ENCODE measurements at regions not wholly inside any gene's neighbourhood (a gene's known extent, or its start where the extent isn't known, plus 50 kb on each side); places are given as distances from the start of the nearest gene placed in this dataset.
A peak's percentile ranks its signal among the peaks of the same experiment; 100 is the strongest.

GRCh38 chr20:56974499-56975250, 291.8 kb downstream of the BMP7 start:
- peak in 1 of 2 donors; percentile 27 for TF ChIP-seq POLR2AphosphoS5 (IDR thresholded peaks at IDR 0.05; ENCODE audit: insufficient read depth in 1 of 2, low read depth in 1 of 2)
- TF ChIP-seq CTCF (IDR thresholded peaks at IDR 0.05) = peak; percentile 26 to 68 (median 52)
- TF ChIP-seq POLR2A (IDR thresholded peaks at IDR 0.05) = no peak
- no peak for DNase-seq (ENCODE audit: extremely low spot score in 2 of 2)
- H3K36me3 ChIP-seq = no peaks in the 10 kb centered on the region
- H3K9me3 ChIP-seq = no peaks in the 10 kb centered on the region
- no peak overlapping the region for H3K27ac ChIP-seq
- peaks cover 11% of the 10 kb centered on the region for H3K4me1 ChIP-seq
- intact Hi-C loops (cut with DNase I) = no loop called here
- H3K4me3 ChIP-seq = no peak overlapping the region
- H3K27me3 ChIP-seq = no peaks in the 10 kb centered on the region

GRCh38 chr20:56975838-56976237, 290.6 kb downstream of the BMP7 start:
- intact Hi-C loops (cut with DNase I) = no loop called here
- Histone ChIP-seq H3K9me3 (no peaks in the 10 kb centered on the region), H3K27me3 (no peaks in the 10 kb centered on the region)

GRCh38 chr20:56976336-56976735, 290.1 kb downstream of the BMP7 start:
- TF ChIP-seq POLR2AphosphoS5 (IDR thresholded peaks at IDR 0.05; ENCODE audit: insufficient read depth in 1 of 2, low read depth in 1 of 2) = no peak
- no peak for TF ChIP-seq CTCF (IDR thresholded peaks at IDR 0.05)
- no peak for TF ChIP-seq POLR2A (IDR thresholded peaks at IDR 0.05)
- H3K27me3 ChIP-seq = no peaks in the 10 kb centered on the region

More at GRCh38 chr20:56975838-56976237, 290.6 kb downstream of the BMP7 start:
- DNase-seq (ENCODE audit: extremely low spot score in 2 of 2) = no peak
- H3K4me3 ChIP-seq = no peak overlapping the region
- H3K4me1 ChIP-seq = peaks cover 11% of the 10 kb centered on the region
- H3K36me3 ChIP-seq = no peaks in the 10 kb centered on the region
- TF ChIP-seq POLR2A (IDR thresholded peaks at IDR 0.05) (no peak), CTCF (IDR thresholded peaks at IDR 0.05) (no peak), POLR2AphosphoS5 (IDR thresholded peaks at IDR 0.05; ENCODE audit: insufficient read depth in 1 of 2, low read depth in 1 of 2) (no peak)
- no peak overlapping the region for H3K27ac ChIP-seq

GRCh38 chr20:56978475-56978874, 288.0 kb downstream of the BMP7 start:
- TF ChIP-seq POLR2AphosphoS5 (IDR thresholded peaks at IDR 0.05; ENCODE audit: insufficient read depth in 1 of 2, low read depth in 1 of 2) (no peak), CTCF (IDR thresholded peaks at IDR 0.05) (no peak), POLR2A (IDR thresholded peaks at IDR 0.05) (no peak)
- H3K27ac ChIP-seq = no peak overlapping the region
- intact Hi-C loops (cut with DNase I) = no loop called here
- H3K4me3 ChIP-seq = no peak overlapping the region
- H3K27me3 ChIP-seq = no peaks in the 10 kb centered on the region
- H3K4me1 ChIP-seq = peaks cover 11% of the 10 kb centered on the region
- H3K9me3 ChIP-seq = no peaks in the 10 kb centered on the region
- DNase-seq (ENCODE audit: extremely low spot score in 2 of 2) = no peak
- no peaks in the 10 kb centered on the region for H3K36me3 ChIP-seq

More at GRCh38 chr20:56976336-56976735, 290.1 kb downstream of the BMP7 start:
- Histone ChIP-seq H3K4me1 (peaks cover 11% of the 10 kb centered on the region), H3K9me3 (no peaks in the 10 kb centered on the region), H3K36me3 (no peaks in the 10 kb centered on the region), H3K27ac (no peak overlapping the region), H3K4me3 (no peak overlapping the region)
- no peak for DNase-seq (ENCODE audit: extremely low spot score in 2 of 2)
- intact Hi-C loops (cut with DNase I) = no loop called here

GRCh38 chr20:56979125-56979524, 287.3 kb downstream of the BMP7 start:
- no peak overlapping the region for H3K27ac ChIP-seq
- no peaks in the 10 kb centered on the region for H3K36me3 ChIP-seq
- peaks cover 9% of the 10 kb centered on the region for H3K4me1 ChIP-seq
- H3K4me3 ChIP-seq = no peak overlapping the region
- no peak for DNase-seq (ENCODE audit: extremely low spot score in 2 of 2)
- H3K27me3 ChIP-seq = no peaks in the 10 kb centered on the region
- peaks cover 4% of the 10 kb centered on the region for H3K9me3 ChIP-seq
- TF ChIP-seq POLR2A (IDR thresholded peaks at IDR 0.05) = no peak
- intact Hi-C loops (cut with DNase I) = no loop called here

Data from vagina (tissue), 2 donors.